GM20000 (cell line): ENCODE measurements at regions not wholly inside any gene's neighbourhood (a gene's known extent, or its start where the extent isn't known, plus 50 kb on each side); places are given as distances from the start of the nearest gene placed in this dataset.

Source experiments
- DNase-seq: peaks from one replicate; pipeline ENCODE4 v3.0.0; 2012; ENCODE audit warnings: low spot score
- CTCF ChIP-seq: IDR thresholded peaks from 2 replicates; pipeline ENCODE4 v1.5.1; 2012; ENCODE audit warnings: mild to moderate bottlenecking, control low read depth; ENCODE audit errors: extremely low read depth, missing control alignments

GRCh38 chr13:82747958-82748357 lies 1134.3 kb downstream of the SLITRK1 start:
- no peak for TF ChIP-seq CTCF
- no peak for DNase-seq

- TF ChIP-seq CTCF: no peak
- no peak for DNase-seq
Measured at GRCh38 chr13:82747291-82747690, 1135.0 kb downstream of the SLITRK1 start.

- no peak for TF ChIP-seq CTCF
- no peak for DNase-seq
Measured at GRCh38 chr13:82740442-82740841, 1141.8 kb downstream of the SLITRK1 start.

- TF ChIP-seq CTCF: no peak
Measured at GRCh38 chr13:82739881-82740280, 1142.4 kb downstream of the SLITRK1 start.

GRCh38 chr13:82729401-82729800 lies 1152.9 kb downstream of the SLITRK1 start:
- TF ChIP-seq CTCF: no peak
- no peak for DNase-seq

More at GRCh38 chr13:82739881-82740280, 1142.4 kb downstream of the SLITRK1 start:
- no peak for DNase-seq

GRCh38 chr13:82720986-82721385 lies 1161.3 kb downstream of the SLITRK1 start:
- no peak for TF ChIP-seq CTCF

GRCh38 chr13:82719987-82720386 lies 1162.3 kb downstream of the SLITRK1 start:
- DNase-seq: no peak
- no peak for TF ChIP-seq CTCF

More at GRCh38 chr13:82720986-82721385, 1161.3 kb downstream of the SLITRK1 start:
- DNase-seq: no peak

GRCh38 chr13:82717249-82717648 lies 1165.0 kb downstream of the SLITRK1 start:
- TF ChIP-seq CTCF: no peak
- no peak for DNase-seq
